Pulmonary artery endothelial cell (primary cell): ENCODE measurements at regions not wholly inside any gene's neighbourhood (a gene's known extent, or its start where the extent isn't known, plus 50 kb on each side); places are given as distances from the start of the nearest gene placed in this dataset.

Source experiments
- DNase-seq: peaks from one replicate; pipeline ENCODE4 v3.0.0-alpha.2; 2011; ENCODE audit warnings: low read depth, low spot score

DNA sequence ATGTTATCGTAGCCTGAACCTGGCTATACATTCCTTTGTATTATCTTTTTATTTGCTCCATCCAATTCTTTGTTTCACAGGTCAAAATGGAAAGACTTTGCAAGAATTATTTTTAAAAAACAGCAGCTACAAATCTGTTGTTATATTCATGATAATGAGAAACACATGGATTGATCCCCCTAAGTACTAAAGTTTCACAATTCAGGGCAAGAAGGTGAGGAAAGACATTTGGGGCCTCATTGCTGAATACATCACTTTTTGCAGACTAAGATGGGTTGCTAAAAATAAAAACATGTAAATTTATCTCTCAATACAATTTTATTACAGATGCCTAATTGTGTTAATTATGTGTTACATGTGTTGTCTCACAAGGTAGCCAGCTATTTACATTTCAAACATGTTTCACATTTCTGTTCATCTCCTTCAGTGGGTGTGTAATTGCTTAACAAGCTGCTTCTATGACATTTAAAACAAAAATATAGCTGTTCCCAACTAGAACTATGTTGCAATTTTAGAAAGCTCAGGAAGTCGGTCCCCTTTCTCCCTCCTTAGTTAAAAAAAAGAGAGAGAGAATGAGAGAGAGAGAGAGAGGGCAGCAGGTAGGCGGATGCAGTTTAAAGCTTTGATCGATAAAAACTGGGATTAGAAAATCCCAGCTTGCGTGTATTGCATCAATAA is 606.3 kb upstream of the FZD8 start:
- DNase-seq, result no peak

DNA sequence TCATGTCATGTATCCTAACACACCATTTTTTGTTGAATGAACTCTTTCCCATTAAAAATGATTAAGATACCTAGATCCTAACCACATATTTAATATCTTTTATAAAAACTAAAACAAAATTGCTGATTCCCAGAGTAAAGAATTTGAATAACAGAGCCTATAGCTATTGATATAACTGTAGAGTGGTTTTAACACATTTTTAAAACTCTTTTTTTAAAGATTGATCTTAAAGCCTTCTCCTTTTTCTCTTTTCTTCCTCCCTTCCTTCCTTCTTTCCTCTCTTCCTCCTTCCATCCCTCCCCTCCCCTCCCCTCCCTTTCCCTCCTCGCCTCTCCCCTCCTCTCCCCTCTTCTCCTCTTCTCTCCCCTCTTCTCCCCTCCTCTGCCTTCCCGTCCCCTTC is 605.4 kb upstream of the FZD8 start:
- DNase-seq, result no peak

DNA sequence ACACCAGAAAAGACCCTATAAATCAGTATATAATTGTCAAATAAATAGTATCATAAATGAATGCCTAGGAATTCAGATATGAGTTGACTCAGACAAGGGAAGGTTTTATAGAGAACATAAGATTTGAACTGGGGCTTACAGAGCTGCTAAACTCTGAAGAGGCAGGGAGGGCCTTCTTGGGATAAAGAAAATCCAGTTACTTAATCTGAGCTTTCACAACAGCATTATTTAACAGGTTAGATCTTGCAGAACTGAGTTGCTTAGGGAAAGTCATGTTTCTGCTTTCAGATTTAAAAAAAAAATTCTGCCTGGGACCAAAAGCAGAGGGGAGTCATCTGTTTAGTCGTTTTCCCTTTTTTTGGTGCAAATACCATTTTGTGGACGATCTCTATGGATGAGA is 594.8 kb upstream of the FZD8 start:
- DNase-seq, result no peak

DNA sequence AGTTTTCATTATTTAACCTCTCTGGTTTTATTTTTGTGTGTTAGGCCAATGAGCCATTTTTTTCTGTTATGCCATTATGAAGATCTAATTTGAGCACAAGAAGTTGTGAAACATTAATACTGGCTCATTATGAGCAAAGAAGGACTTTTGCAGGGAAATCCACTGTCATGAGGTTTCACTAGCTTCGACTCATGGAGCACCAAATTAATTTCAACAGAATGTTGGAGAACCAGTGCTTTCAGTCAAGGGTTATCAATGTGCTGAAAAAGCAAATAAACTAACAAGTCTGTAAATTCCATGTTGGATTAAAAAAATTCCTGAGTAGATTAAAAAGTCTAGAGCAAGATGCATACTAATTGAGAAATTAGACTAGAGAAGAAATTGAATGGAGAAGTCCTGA is 594.2 kb upstream of the FZD8 start:
- no peak for DNase-seq

DNA sequence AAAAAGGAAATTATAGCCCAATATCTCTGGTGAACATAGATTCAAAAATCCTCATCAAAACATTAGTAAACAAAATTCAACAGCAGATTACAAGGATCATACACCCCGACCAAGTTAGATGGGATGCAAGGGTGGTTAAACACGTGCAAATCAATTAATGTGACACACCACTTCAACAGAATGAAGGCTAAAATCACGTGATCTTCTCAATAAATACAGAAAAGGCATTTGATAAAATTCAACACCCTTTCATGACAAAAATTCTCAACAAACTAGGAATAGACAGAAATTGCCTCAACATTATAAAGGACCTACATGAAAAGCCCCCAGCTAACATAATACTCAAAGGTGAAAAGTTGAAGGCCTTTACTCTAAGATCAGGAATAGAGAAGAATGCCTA is 590.8 kb upstream of the FZD8 start:
- no peak for DNase-seq

GRCh38 chr10:36224431-36224985 is 582.4 kb upstream of the FZD8 start:
- no peak for DNase-seq

DNA sequence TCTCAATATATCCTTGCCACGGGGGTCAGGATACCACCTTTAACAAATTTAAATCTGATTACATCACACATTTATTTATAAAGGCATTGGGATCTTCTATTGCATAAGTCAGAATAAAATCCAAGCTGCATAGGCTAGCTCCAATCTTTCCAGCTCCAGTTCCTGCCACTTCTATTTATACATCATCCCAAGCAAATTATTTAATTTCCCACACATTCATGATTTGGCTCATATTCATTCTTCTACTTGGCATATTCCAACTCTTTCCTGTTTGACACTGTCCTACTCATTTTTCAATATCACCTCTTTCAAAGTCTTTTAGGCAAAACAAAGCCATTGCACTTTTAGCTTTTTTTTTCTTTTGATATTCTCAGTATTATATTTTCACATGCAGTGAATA is 579.0 kb upstream of the FZD8 start:
- DNase-seq, result no peak

DNA sequence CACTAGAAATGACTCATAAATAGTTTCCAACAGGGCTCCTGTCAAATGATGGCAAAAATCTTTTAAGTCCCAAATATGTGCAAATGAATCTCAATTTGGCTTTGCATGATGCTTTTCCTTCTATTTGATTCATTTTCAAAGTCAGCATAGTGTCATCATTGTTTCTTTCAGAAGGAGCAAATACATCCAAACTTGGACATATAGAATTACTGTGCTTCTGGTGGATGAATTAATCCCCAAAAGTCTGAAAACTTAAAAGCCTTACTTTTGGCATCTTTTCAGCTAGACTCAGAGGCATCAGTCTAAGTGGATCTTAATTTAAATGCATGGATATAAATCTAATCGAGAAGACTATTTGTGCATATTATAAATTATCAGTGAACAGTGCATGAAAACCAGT is 578.1 kb upstream of the FZD8 start:
- DNase-seq, result no peak

GRCh38 chr10:36211856-36212255 is 569.8 kb upstream of the FZD8 start:
- no peak for DNase-seq

DNA sequence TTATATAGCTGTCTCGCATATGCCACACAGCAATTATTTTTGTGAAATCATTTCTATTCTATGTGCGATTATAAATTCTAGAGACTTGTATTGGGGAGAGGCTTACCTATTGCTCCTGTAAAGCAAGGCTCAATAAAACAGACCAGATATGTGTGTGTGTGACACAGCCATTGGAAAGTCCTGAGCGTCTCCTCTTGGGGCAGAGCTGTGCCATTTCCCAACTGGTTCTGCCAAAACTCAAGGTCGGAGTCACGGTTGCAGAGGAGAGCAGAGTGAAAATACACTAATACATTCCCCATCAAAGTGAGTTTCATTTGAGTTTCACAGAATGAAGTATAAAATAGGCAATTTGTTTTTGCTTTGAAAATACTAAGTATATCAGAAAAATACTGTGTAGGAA is 567.4 kb upstream of the FZD8 start:
- no peak for DNase-seq

DNA sequence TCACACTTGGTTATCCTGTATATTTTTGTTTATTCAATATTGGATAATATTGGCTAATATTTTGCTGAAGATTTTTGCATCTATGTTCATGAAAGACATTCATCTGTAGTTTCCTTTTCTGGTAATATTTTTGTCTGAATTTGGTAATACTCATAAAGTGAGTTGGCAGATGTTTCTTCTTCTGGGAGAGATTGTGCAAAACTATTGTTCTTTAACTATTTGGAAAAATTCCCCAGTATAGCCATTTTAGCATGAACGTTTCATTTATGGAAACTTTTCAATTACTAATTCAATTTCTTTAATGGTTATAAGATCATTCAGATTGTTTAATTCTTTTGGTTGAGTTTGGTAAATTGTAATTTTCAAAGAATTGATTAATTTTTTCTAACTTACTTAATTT is 560.8 kb upstream of the FZD8 start:
- no peak for DNase-seq

- no peak for DNase-seq
These were observed 558.5 kb upstream of the FZD8 start for GRCh38 chr10:36200577-36200976.

GRCh38 chr10:36198322-36198721 is 556.2 kb upstream of the FZD8 start:
- DNase-seq, result no peak

GRCh38 chr10:36195364-36195763 is 553.3 kb upstream of the FZD8 start:
- DNase-seq, result no peak

- DNase-seq, result no peak
These were observed 552.2 kb upstream of the FZD8 start for GRCh38 chr10:36194276-36194675.

- no peak for DNase-seq
These were observed 548.9 kb upstream of the FZD8 start for GRCh38 chr10:36191009-36191408.

DNA sequence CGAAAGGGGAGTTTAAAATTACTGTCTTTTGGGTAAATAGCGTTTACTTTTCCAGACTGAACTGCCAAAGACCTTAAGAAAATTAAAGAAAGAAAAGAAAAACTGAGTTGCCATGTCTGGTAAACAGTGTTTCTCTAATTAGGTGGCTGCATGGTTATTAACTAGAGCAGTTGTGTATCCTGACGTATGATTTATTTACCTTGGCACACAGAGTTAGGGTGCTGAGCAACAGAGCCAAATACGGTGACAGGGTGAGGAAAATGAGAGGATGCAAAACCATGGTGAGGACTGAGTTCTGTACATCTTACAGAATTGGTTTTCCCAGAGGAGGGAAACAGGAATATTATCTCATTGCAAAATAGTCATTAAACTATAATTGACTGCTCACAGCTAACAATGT is 546.4 kb upstream of the FZD8 start:
- no peak for DNase-seq

DNA sequence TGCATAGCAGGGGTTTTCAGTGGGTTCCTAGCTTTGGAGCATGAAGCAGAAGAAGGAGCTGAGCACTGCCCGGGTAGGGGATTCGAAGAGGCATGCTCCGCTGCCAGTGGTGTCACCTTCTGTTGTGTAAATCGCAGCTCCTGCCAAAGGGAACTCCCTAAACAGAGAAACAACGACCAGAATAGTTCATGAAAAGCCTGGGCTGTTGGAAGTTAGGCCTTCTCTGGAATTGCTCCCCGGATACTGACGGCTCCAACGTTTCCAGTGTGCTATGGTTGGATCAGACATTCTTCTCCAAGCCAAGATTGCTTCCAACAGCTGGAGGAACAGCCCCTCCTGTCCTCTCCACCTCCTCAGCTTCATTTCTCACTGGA is 546.0 kb upstream of the FZD8 start:
- no peak for DNase-seq

DNA sequence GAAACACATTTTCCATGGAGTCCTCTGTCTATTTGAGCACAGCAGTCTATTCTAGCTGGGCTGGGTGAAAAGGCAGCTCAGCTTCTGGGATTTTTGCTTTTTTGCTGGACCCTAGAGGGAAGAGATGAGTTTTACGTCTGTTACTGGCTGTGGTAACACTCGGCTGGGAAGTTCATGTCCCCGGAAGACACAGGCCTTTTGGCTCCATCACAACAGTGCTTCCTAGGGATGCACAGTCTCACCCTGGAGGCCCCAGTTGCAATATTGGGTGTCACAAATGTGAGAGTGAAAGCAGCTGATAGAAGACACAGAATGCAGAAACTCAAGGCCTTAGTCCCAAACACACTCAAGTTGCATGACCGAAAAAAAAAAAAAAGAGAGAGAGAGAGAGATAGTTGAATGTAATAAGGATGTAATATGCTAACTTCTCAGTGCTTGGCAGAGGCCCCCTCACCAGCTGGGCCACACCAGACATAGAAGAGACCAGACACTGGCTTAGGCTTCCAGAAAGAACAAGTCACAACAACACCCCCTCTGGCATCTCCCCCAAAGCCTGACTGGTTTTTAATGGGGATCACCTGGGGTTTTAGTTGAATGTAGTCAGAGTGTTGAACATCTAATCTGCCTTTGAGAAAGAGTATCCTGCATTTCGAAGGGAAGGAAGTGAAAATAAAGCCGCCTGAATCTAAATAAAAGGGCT is 545.4 kb upstream of the FZD8 start:
- DNase-seq, result no peak

- no peak for DNase-seq
These were observed 543.0 kb upstream of the FZD8 start for GRCh38 chr10:36185097-36185496.

DNA sequence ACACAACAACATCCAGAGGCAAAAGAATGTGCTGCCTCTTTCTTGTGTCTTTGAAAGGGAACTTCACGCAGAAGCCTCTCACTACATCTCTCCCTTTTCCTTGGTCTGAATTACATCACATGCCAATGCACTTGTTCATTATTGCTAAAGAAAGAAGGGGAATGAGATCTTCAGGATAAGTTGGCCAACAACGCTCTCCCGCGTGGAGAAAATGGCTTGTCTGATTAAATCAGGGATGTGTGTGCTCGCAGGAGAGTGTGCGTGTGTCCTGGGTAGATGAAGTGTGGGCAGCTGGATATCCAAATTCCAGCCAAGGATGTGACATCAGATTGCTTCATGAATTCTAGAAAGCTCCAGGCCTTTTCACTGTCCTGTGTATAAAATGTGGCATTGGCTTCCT is 541.6 kb upstream of the FZD8 start:
- no peak for DNase-seq

GRCh38 chr10:36183056-36183455 is 541.0 kb upstream of the FZD8 start:
- no peak for DNase-seq

GRCh38 chr10:36182606-36183005 is 540.5 kb upstream of the FZD8 start:
- no peak for DNase-seq
